ENCODE measurements at regions not wholly inside any gene's neighbourhood (a gene's known extent, or its start where the extent isn't known, plus 50 kb on each side); places are given as distances from the start of the nearest gene placed in this dataset.

DNA sequence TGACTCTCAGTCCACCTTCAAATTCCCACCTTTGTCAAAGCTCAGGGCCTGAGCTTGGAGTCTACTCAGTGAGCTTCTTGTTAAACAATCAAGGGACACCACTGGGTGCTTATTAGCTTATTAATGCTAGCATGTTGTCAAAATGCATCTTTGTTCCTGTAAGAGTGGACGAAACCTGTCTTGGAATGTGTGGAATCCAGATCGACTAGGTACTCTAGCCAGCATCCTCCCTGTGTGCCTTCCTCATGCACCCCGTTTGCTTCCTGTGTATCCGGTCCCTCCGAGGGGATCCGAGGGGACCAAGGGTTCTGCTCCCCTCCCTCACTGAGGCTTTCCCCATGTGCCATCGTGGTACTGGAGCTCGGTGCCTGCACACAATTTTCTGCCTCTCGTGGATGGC, 75.7 kb upstream of the UBE3A start:
- TF ChIP-seq, protein P1, sequence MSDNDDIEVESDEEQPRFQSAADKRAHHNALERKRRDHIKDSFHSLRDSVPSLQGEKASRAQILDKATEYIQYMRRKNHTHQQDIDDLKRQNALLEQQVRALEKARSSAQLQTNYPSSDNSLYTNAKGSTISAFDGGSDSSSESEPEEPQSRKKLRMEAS (CRISPR knock-in tag; IDR thresholded peaks at IDR 0.05), result no peak
- TF ChIP-seq, protein P2, sequence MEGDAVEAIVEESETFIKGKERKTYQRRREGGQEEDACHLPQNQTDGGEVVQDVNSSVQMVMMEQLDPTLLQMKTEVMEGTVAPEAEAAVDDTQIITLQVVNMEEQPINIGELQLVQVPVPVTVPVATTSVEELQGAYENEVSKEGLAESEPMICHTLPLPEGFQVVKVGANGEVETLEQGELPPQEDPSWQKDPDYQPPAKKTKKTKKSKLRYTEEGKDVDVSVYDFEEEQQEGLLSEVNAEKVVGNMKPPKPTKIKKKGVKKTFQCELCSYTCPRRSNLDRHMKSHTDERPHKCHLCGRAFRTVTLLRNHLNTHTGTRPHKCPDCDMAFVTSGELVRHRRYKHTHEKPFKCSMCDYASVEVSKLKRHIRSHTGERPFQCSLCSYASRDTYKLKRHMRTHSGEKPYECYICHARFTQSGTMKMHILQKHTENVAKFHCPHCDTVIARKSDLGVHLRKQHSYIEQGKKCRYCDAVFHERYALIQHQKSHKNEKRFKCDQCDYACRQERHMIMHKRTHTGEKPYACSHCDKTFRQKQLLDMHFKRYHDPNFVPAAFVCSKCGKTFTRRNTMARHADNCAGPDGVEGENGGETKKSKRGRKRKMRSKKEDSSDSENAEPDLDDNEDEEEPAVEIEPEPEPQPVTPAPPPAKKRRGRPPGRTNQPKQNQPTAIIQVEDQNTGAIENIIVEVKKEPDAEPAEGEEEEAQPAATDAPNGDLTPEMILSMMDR (IDR thresholded peaks at IDR 0.05), result no peak
- TF ChIP-seq SP1 (CRISPR knock-in tag; conservative IDR thresholded peaks at IDR 0.05), result no peak
- TF ChIP-seq CREB1 (CRISPR knock-in tag; IDR thresholded peaks at IDR 0.05), result no peak
- no peak for TF ChIP-seq NR2C2 (CRISPR knock-in tag; IDR thresholded peaks at IDR 0.05)
- TF ChIP-seq NFE2L1 (CRISPR knock-in tag; IDR thresholded peaks at IDR 0.05), result no peak
- no peak for TF ChIP-seq ZNF138 (CRISPR knock-in tag; conservative IDR thresholded peaks at IDR 0.05)
- no peak for TF ChIP-seq GABPB1 (CRISPR knock-in tag; IDR thresholded peaks at IDR 0.05)
